SK-N-SH (cell line): ENCODE measurements at regions not wholly inside any gene's neighbourhood (a gene's known extent, or its start where the extent isn't known, plus 50 kb on each side); places are given as distances from the start of the nearest gene placed in this dataset.

Source experiments
- ELF1 ChIP-seq: IDR thresholded peaks from 2 replicates; pipeline ENCODE4 v1.4.0; 2012
- FOXM1 ChIP-seq: IDR thresholded peaks from 2 replicates; pipeline ENCODE4 v1.4.0; 2012; ENCODE audit warnings: low read depth, mild to moderate bottlenecking
- GABPA ChIP-seq: IDR thresholded peaks from 2 replicates; pipeline ENCODE4 v1.4.0; 2012; ENCODE audit warnings: low read depth, mild to moderate bottlenecking
- MXI1 ChIP-seq: IDR thresholded peaks from 2 replicates; pipeline ENCODE4 v1.6.1; 2012; ENCODE audit warnings: mild to moderate bottlenecking, low read depth, low read length, improper control_type of control experiment
- RFX5 ChIP-seq: IDR thresholded peaks from 2 replicates; pipeline ENCODE4 v1.6.1; 2012; ENCODE audit warnings: mild to moderate bottlenecking, improper control_type of control experiment, low read length
- TAF1 ChIP-seq: IDR thresholded peaks from 2 replicates; pipeline ENCODE4 v1.6.1; 2012; ENCODE audit warnings: low read depth, mild to moderate bottlenecking, low read length, moderate library complexity, borderline replicate concordance
- TF ChIP-seq, protein P1 (sequence below): fragments of 200-600 bp; sonication (generic); IDR thresholded peaks from 2 replicates; pipeline ENCODE4 v1.6.1; 2017; ENCODE audit warnings: antibody characterized with exemption, mild to moderate bottlenecking, moderate library complexity
- TF ChIP-seq, protein P2 (sequence below): fragments of 150-350 bp; IDR thresholded peaks from 2 replicates; pipeline ENCODE4 v1.6.1; 2017; ENCODE audit warnings: antibody characterized with exemption, low read length, low read depth, borderline replicate concordance
- TF ChIP-seq, protein P3 (sequence below): IDR thresholded peaks from 2 replicates; pipeline ENCODE4 v1.4.0; 2012; ENCODE audit warnings: low read depth
- TF ChIP-seq, protein P4 (sequence below): IDR thresholded peaks from 2 replicates; pipeline ENCODE4 v1.4.0; 2012; ENCODE audit warnings: low read depth, borderline replicate concordance

DNA sequence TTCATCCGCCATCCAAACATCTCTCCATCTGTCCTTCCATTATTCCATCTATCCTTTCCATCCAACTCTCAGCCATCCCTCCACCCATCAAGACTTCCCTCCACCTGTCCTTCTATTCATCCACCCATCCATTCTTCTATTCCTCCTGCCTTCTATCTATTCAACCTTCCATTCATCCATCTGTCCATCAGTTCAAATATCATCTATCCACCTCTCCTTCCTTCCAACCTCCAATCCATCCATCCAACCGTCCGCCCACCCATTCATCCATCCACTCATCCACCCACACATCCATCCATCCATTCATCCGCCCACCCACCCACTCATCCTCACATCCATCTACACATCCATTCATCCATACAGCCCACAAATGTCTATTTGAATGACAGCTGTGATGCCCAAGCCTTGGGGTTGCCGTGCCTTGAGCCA, 132.1 kb downstream of the CEBPB start:
- TF ChIP-seq, protein P1, sequence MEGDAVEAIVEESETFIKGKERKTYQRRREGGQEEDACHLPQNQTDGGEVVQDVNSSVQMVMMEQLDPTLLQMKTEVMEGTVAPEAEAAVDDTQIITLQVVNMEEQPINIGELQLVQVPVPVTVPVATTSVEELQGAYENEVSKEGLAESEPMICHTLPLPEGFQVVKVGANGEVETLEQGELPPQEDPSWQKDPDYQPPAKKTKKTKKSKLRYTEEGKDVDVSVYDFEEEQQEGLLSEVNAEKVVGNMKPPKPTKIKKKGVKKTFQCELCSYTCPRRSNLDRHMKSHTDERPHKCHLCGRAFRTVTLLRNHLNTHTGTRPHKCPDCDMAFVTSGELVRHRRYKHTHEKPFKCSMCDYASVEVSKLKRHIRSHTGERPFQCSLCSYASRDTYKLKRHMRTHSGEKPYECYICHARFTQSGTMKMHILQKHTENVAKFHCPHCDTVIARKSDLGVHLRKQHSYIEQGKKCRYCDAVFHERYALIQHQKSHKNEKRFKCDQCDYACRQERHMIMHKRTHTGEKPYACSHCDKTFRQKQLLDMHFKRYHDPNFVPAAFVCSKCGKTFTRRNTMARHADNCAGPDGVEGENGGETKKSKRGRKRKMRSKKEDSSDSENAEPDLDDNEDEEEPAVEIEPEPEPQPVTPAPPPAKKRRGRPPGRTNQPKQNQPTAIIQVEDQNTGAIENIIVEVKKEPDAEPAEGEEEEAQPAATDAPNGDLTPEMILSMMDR, result no peak
- no peak for TF ChIP-seq ELF1
- TF ChIP-seq MXI1, result no peak
- TF ChIP-seq TAF1, result no peak
- TF ChIP-seq, protein P2, sequence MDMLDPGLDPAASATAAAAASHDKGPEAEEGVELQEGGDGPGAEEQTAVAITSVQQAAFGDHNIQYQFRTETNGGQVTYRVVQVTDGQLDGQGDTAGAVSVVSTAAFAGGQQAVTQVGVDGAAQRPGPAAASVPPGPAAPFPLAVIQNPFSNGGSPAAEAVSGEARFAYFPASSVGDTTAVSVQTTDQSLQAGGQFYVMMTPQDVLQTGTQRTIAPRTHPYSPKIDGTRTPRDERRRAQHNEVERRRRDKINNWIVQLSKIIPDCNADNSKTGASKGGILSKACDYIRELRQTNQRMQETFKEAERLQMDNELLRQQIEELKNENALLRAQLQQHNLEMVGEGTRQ, result no peak
- TF ChIP-seq, protein P3, sequence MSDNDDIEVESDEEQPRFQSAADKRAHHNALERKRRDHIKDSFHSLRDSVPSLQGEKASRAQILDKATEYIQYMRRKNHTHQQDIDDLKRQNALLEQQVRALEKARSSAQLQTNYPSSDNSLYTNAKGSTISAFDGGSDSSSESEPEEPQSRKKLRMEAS, result no peak
- no peak for TF ChIP-seq FOXM1
- TF ChIP-seq, protein P4, sequence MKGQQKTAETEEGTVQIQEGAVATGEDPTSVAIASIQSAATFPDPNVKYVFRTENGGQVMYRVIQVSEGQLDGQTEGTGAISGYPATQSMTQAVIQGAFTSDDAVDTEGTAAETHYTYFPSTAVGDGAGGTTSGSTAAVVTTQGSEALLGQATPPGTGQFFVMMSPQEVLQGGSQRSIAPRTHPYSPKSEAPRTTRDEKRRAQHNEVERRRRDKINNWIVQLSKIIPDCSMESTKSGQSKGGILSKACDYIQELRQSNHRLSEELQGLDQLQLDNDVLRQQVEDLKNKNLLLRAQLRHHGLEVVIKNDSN, result no peak
- no peak for TF ChIP-seq GABPA
- no peak for TF ChIP-seq RFX5
